ENCODE measurements at regions not wholly inside any gene's neighbourhood (a gene's known extent, or its start where the extent isn't known, plus 50 kb on each side); places are given as distances from the start of the nearest gene placed in this dataset.

- TF ChIP-seq CTCF (conservative IDR thresholded peaks at IDR 0.05) (no peak), EZH2 (IDR thresholded peaks at IDR 0.05; ENCODE audit: low read depth) (no peak)
Observed at GRCh38 chr3:177367788-177368187, 170.5 kb upstream of the TBL1XR1 start.

All from PC-9 (cell line).